Testis (tissue), 2 donors: ENCODE measurements at regions not wholly inside any gene's neighbourhood (a gene's known extent, or its start where the extent isn't known, plus 50 kb on each side); places are given as distances from the start of the nearest gene placed in this dataset.

Source experiments
- CTCF ChIP-seq, 3 experiments: fragments of 450-650 bp in 2 of 3; fragments of 200-600 bp in 1 of 3; sonication (generic) in 1 of 3; IDR thresholded peaks; one replicate each; pipeline ENCODE4 v1.5.1; 2016 to 2019; ENCODE audit warnings: antibody characterized with exemption in 3 of 3, mild to moderate bottlenecking in 2 of 3, moderate library complexity in 1 of 3
- POLR2A ChIP-seq: fragments of 450-650 bp; IDR thresholded peaks from one replicate; pipeline ENCODE4 v1.6.1; 2017; ENCODE audit warnings: antibody characterized with exemption, mild to moderate bottlenecking, moderate library complexity

GRCh38 chr2:191567206-191567605, 110.7 kb upstream of the NABP1 start:
- TF ChIP-seq CTCF (IDR thresholded peaks at IDR 0.05) = no peak
- no peak for TF ChIP-seq POLR2A
